K562 (cell line): ENCODE measurements at regions not wholly inside any gene's neighbourhood (a gene's known extent, or its start where the extent isn't known, plus 50 kb on each side); places are given as distances from the start of the nearest gene placed in this dataset.

ENCODE experiments used
- ATAC-seq: fragments of 200-7000 bp; cut with Tn5 transposase; 3 replicates; pipeline ENCODE4 v1.9.1; 2020; ENCODE audit warnings: moderate library complexity
- BruUV-seq: library from RNA; stranded (reverse); fragments of 400-500 nt; replicated peaks from 2 replicates; lab custom pipeline; 2021; lab: Mats Ljungman, UMichigan
- CTCF ChIA-PET: fragments of 300-600 bp; formaldehyde crosslinking; extraction: SDS; loops from one replicate; lab custom pipeline; 2021; ENCODE audit warnings: low intra/inter-chr PET ratio; lab: Yijun Ruan, JAX
- POLR2A ChIA-PET: fragments of 300-600, 350-650 bp; sonication (Branson Sonifier 250); formaldehyde crosslinking; extraction: SDS; loops from one replicate; lab custom pipeline; 2021; ENCODE audit warnings: antibody characterized with exemption, inconsistent platforms; lab: Yijun Ruan, JAX
- DNase-seq, 4 experiments: peaks; one replicate each; pipeline versions ENCODE4 v3.0.0 to v3.0.0-alpha.2; 2011 to 2018; ENCODE audit warnings: low spot score in 3 of 4, mixed read lengths in 3 of 4; ENCODE audit errors: extremely low read depth in 1 of 4
- FAIRE-seq: peaks from 2 replicates; lab custom pipeline; 2011; peaks lifted over from hg19 to GRCh38; lab: Jason Lieb, UNC
- H2AFZ ChIP-seq: 2 replicates; pipeline ENCODE4 v1.6.0; 2011; ENCODE audit warnings: low read depth, low read length, control low read depth, inconsistent platforms
- H3K27ac ChIP-seq: fragments of 200-600 bp; 3 replicates; pipeline ENCODE4 v1.8.0; 2011; ENCODE audit warnings: low read depth, mild to moderate bottlenecking, control low read depth, inconsistent platforms, low read length, moderate library complexity, mixed read lengths; ENCODE audit errors: extremely low read depth
- H3K27me3 ChIP-seq, 2 experiments: fragments of 300-600 bp in 1 of 2; 2 replicates in 1 of 2; 3 replicates in 1 of 2; pipeline versions ENCODE4 v1.6.0 to v1.8.0; 2011; ENCODE audit warnings: inconsistent platforms in 2 of 2, low read length in 2 of 2, mild to moderate bottlenecking in 1 of 2, mixed read lengths in 1 of 2, moderate library complexity in 1 of 2; ENCODE audit not compliant: control insufficient read depth in 2 of 2, insufficient read depth in 2 of 2
- H3K36me3 ChIP-seq: fragments of 300-600 bp; 3 replicates; pipeline ENCODE4 v1.8.0; 2011; ENCODE audit warnings: mild to moderate bottlenecking, low read length, inconsistent platforms; ENCODE audit not compliant: control insufficient read depth, insufficient read depth
- H3K4me1 ChIP-seq, 2 experiments: fragments of 200-600 bp in 1 of 2; replicated peaks in 1 of 2; 2 replicates in 1 of 2; 3 replicates in 1 of 2; pipeline versions ENCODE4 v1.5.1 to v1.8.0; 2011; ENCODE audit warnings: inconsistent platforms in 2 of 2, low read length in 2 of 2, mild to moderate bottlenecking in 1 of 2, mixed read lengths in 1 of 2, moderate library complexity in 1 of 2; ENCODE audit not compliant: control insufficient read depth in 2 of 2, insufficient read depth in 2 of 2
- H3K4me2 ChIP-seq: 2 replicates; pipeline ENCODE4 v1.6.1; 2011; ENCODE audit warnings: low read length, control low read depth, inconsistent platforms, mixed read lengths; ENCODE audit not compliant: insufficient read depth
- H3K4me3 ChIP-seq: fragments of 200-600 bp; sonication (generic), shearing (Covaris generic); 2 replicates; pipeline ENCODE4 v1.5.1; 2016; ENCODE audit warnings: control low read depth, inconsistent platforms
- H3K79me2 ChIP-seq: fragments of 200-600 bp; 3 replicates; pipeline ENCODE4 v1.8.0; 2011; ENCODE audit warnings: low read length, inconsistent platforms; ENCODE audit not compliant: control insufficient read depth, insufficient read depth
- H3K9ac ChIP-seq, 2 experiments: 2 replicates each; pipeline versions ENCODE4 v1.6.0 to v1.6.1; 2011; ENCODE audit warnings: low read depth in 2 of 2, low read length in 2 of 2, control low read depth in 1 of 2, inconsistent platforms in 1 of 2, mild to moderate bottlenecking in 1 of 2, mixed read lengths in 1 of 2; ENCODE audit not compliant: insufficient read depth in 1 of 2
- H3K9me1 ChIP-seq: one replicate; pipeline ENCODE4 v1.6.0; 2011; ENCODE audit warnings: inconsistent platforms, mild to moderate bottlenecking, low read length, moderate library complexity; ENCODE audit not compliant: control insufficient read depth, insufficient read depth
- H3K9me3 ChIP-seq: replicated peaks from 2 replicates; pipeline ENCODE4 v1.5.1; 2011; ENCODE audit warnings: low read depth, low read length, inconsistent platforms; ENCODE audit not compliant: control insufficient read depth, insufficient read depth
- H4K20me1 ChIP-seq: replicated peaks from 2 replicates; pipeline ENCODE4 v1.6.1; 2011; ENCODE audit warnings: low read length, inconsistent platforms, mixed read lengths; ENCODE audit not compliant: control insufficient read depth, insufficient read depth
- BCOR ChIP-seq: fragments of 450-650 bp; IDR thresholded peaks from 2 replicates; pipeline ENCODE4 v1.6.1; 2016
- CAMTA2 ChIP-seq: fragments of 250-450 bp; sonication (Bioruptor Pico); conservative IDR thresholded peaks from 2 replicates; pipeline ENCODE4 v1.5.1; 2022
- CREM ChIP-seq: IDR thresholded peaks from 2 replicates; pipeline ENCODE4 v1.6.1; 2014; ENCODE audit warnings: antibody characterized with exemption, low read depth
- ELF2 ChIP-seq: fragments of 250-450 bp; sonication (Bioruptor Pico); IDR thresholded peaks from 2 replicates; pipeline ENCODE4 v1.5.0; 2021; ENCODE audit warnings: mild to moderate bottlenecking
- EWSR1 ChIP-seq: fragments of 450-650 bp; IDR thresholded peaks from 2 replicates; pipeline ENCODE4 v1.6.1; 2018; ENCODE audit warnings: borderline replicate concordance, mild to moderate bottlenecking, low read depth, moderate library complexity; ENCODE audit not compliant: partially characterized antibody
- GMEB1 ChIP-seq: fragments of 250-450 bp; sonication (Bioruptor Pico); IDR thresholded peaks from 2 replicates; pipeline ENCODE4 v1.4.0; 2020; ENCODE audit warnings: mild to moderate bottlenecking
- HDAC3 ChIP-seq: fragments of 450-650 bp; IDR thresholded peaks from 2 replicates; pipeline ENCODE4 v1.6.1; 2018; ENCODE audit warnings: borderline replicate concordance, mild to moderate bottlenecking, moderate library complexity; ENCODE audit not compliant: partially characterized antibody
- KDM1A ChIP-seq, 2 experiments: fragments of 450-650 bp; IDR thresholded peaks; 2 replicates each; pipeline ENCODE4 v1.6.1; 2016; ENCODE audit warnings: mild to moderate bottlenecking in 2 of 2
- KLF16 ChIP-seq: IDR thresholded peaks from 2 replicates; pipeline ENCODE4 v1.6.1; 2016; ENCODE audit warnings: antibody characterized with exemption
- MTF1 ChIP-seq: fragments of 250-450 bp; sonication (Bioruptor Pico); IDR thresholded peaks from 2 replicates; pipeline ENCODE4 v1.9.0; 2021; ENCODE audit warnings: moderate library complexity, mild to moderate bottlenecking, inconsistent platforms, borderline replicate concordance
- NCOA6 ChIP-seq: fragments of 450-650 bp; IDR thresholded peaks from 2 replicates; pipeline ENCODE4 v1.6.1; 2017; ENCODE audit warnings: mild to moderate bottlenecking
- NFYB ChIP-seq: IDR thresholded peaks from 2 replicates; pipeline ENCODE4 v1.6.1; 2011; ENCODE audit warnings: mild to moderate bottlenecking, moderate library complexity; ENCODE audit not compliant: insufficient read length; ENCODE audit errors: extremely low read depth
- NR3C1 ChIP-seq: sonication (generic); formaldehyde crosslinking; IDR thresholded peaks from 2 replicates; pipeline ENCODE4 v1.8.1; 2022; ENCODE audit warnings: missing genetic modification reagents
- ZNF133 ChIP-seq: fragments of 250-450 bp; sonication (Bioruptor Pico); IDR thresholded peaks from 2 replicates; pipeline ENCODE4 v1.4.0; 2020; ENCODE audit warnings: mild to moderate bottlenecking
- ZNF184 ChIP-seq: sonication (generic); formaldehyde crosslinking; IDR thresholded peaks from 2 replicates; pipeline ENCODE4 v1.5.0; 2020; ENCODE audit warnings: missing genetic modification reagents
- ZNF699 ChIP-seq: fragments of 250-450 bp; sonication (Bioruptor Pico); IDR thresholded peaks from 2 replicates; pipeline ENCODE4 v1.8.0; 2021; ENCODE audit warnings: mild to moderate bottlenecking, moderate library complexity; ENCODE audit not compliant: insufficient replicate concordance
- WGBS: fragments of 100-300 bp; shearing (Covaris generic); methylation state at CpG from one replicate; pipeline ENCODE4 v1.1.6; 2016; ENCODE audit warnings: low coverage, mixed read lengths; ENCODE audit not compliant: insufficient coverage; ENCODE audit errors: missing lambda C conversion rate; 5-methylcytosine and 5-hydroxymethylcytosine counted together
- in situ Hi-C: fragments of 300-500 bp; cut with MboI; formaldehyde crosslinking; loops from 4 replicates; pipeline ENCODE4 v1.15.0; 2018; ENCODE audit warnings: inconsistent platforms, mixed read lengths
- intact Hi-C: fragments of 100-400 bp; cut with micrococcal nuclease; formaldehyde crosslinking; loops from 2 replicates; pipeline ENCODE4 v1.14.2; 2022
- TF ChIP-seq, protein P1 (sequence below), 2 experiments: fragments of 450-650 bp; IDR thresholded peaks; 2 replicates each; pipeline ENCODE4 v1.6.1; 2016
- TF ChIP-seq, protein P2 (sequence below), 2 experiments: fragments of 450-650 bp; conservative IDR thresholded peaks; 2 replicates each; pipeline ENCODE4 v1.6.1; 2017; ENCODE audit warnings: mild to moderate bottlenecking in 2 of 2, moderate library complexity in 2 of 2

GRCh38 chr4:15332377-15332776 lies 95.5 kb upstream of the C1QTNF7 start (continued):
- TF ChIP-seq KDM1A (IDR thresholded peaks at IDR 0.05) = no peak
- TF ChIP-seq, protein P1, sequence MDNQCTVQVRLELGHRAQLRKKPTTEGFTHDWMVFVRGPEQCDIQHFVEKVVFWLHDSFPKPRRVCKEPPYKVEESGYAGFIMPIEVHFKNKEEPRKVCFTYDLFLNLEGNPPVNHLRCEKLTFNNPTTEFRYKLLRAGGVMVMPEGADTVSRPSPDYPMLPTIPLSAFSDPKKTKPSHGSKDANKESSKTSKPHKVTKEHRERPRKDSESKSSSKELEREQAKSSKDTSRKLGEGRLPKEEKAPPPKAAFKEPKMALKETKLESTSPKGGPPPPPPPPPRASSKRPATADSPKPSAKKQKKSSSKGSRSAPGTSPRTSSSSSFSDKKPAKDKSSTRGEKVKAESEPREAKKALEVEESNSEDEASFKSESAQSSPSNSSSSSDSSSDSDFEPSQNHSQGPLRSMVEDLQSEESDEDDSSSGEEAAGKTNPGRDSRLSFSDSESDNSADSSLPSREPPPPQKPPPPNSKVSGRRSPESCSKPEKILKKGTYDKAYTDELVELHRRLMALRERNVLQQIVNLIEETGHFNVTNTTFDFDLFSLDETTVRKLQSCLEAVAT (IDR thresholded peaks at IDR 0.05) = no peak
- no peak for TF ChIP-seq ZNF133 (CRISPR knock-in tag)
- TF ChIP-seq CAMTA2 (CRISPR knock-in tag) = no peak
- no peak for TF ChIP-seq GMEB1
- no peak for TF ChIP-seq KLF16

DNA sequence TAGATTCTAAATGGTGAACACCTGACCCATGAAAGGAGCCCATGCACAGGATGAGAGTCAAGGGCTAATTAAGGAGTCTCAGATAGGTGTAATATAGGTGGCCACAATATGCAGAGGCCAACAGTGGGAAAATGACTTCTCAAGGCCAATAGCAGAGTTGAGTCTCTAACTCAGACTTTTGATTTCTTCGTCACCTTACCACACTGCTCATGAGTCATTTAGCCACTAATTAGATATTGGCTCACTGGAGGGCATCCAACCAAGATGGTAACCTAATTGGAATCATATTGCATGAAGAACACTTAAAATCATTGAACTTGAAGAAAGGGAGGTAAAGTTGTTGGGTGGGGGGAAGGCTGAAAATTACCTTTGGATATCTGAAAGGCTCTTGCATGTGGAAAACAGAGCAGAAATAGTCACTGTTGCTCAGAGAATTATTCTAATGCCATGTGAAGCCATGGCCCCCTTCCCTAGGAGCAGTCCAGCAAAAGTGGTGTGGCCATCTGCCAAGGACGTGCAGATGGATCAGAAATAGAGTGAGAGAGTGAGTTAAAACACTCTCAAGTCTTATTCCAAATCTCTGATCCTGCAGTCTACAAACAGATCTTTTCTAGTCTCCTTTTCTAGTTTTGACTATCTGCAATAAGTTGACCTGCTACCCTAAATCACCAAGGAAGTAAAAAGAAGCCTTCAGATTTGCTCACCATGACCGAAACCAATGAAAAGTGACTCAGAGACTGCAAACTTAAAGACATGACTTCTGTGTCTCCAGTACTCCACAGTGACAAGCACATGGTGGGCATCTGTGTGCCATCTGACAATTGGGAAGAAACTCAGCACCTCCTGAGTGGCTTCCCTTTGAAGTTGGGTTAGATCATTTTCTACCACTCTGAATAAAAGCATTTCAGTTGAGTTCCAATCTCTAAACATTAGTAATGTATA lies 93.9 kb upstream of the C1QTNF7 start:
- Histone ChIP-seq H3K36me3 (no peaks in the 10 kb centered on the region), H3K9ac (no peak overlapping the region), H3K4me2 (no peak overlapping the region), H3K27ac (no peak overlapping the region), H3K4me1 (no peaks in the 10 kb centered on the region), H3K4me3 (no peak overlapping the region), H4K20me1 (no peaks in the 10 kb centered on the region), H3K27me3 (no peaks in the 10 kb centered on the region), H2AFZ (no peak overlapping the region), H3K79me2 (no peaks in the 10 kb centered on the region), H3K9me1 (no peaks in the 10 kb centered on the region), H3K9me3 (no peaks in the 10 kb centered on the region)
- CTCF ChIA-PET = no interaction called here
- no TSS peak for BruUV-seq
- ATAC-seq = no peak
- in situ Hi-C loops = no loop called here
- no peak for DNase-seq
- no peak for FAIRE-seq
- intact Hi-C loops = no loop called here
- WGBS = 0% methylated on average over 3 of the region's 3 CpGs
- POLR2A ChIA-PET = no interaction called here
- TF ChIP-seq NFYB = no peak
- no peak for TF ChIP-seq CREM
- TF ChIP-seq BCOR = no peak
- TF ChIP-seq, protein P2, sequence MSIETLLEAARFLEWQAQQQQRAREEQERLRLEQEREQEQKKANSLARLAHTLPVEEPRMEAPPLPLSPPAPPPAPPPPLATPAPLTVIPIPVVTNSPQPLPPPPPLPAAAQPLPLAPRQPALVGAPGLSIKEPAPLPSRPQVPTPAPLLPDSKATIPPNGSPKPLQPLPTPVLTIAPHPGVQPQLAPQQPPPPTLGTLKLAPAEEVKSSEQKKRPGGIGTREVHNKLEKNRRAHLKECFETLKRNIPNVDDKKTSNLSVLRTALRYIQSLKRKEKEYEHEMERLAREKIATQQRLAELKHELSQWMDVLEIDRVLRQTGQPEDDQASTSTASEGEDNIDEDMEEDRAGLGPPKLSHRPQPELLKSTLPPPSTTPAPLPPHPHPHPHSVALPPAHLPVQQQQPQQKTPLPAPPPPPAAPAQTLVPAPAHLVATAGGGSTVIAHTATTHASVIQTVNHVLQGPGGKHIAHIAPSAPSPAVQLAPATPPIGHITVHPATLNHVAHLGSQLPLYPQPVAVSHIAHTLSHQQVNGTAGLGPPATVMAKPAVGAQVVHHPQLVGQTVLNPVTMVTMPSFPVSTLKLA (conservative IDR thresholded peaks at IDR 0.05) = no peak
- no peak for TF ChIP-seq MTF1
- TF ChIP-seq HDAC3 = no peak
- no peak for TF ChIP-seq NR3C1 (CRISPR knock-in tag)
- no peak for TF ChIP-seq EWSR1
- TF ChIP-seq ZNF184 (CRISPR knock-in tag) = no peak
- no peak for TF ChIP-seq ZNF699 (CRISPR knock-in tag)
- TF ChIP-seq NCOA6 = no peak
- TF ChIP-seq ELF2 (CRISPR knock-in tag) = no peak
